HCT116 (cell line): ENCODE measurements at regions not wholly inside any gene's neighbourhood (a gene's known extent, or its start where the extent isn't known, plus 50 kb on each side); places are given as distances from the start of the nearest gene placed in this dataset.

Experiments
- ATAC-seq: fragments of 200-7000 bp; cut with Tn5 transposase; 2 replicates; pipeline ENCODE4 v1.9.1; 2020; ENCODE audit warnings: mild to moderate bottlenecking, moderate library complexity
- BruUV-seq: library from RNA; stranded (reverse); fragments of 400-500 nt; replicated peaks from 2 replicates; lab custom pipeline; 2021; lab: Mats Ljungman, UMichigan
- CTCF ChIA-PET: fragments of 300-600 bp; sonication (Branson Sonifier 250); formaldehyde crosslinking; loops from one replicate; lab custom pipeline; 2021; ENCODE audit warnings: antibody characterized with exemption; lab: Charles Lee
- POLR2A ChIA-PET: fragments of 300-600, 350-600 bp; sonication (Branson Sonifier 250); formaldehyde crosslinking; loops from one replicate; lab custom pipeline; 2021; ENCODE audit warnings: antibody characterized with exemption; lab: Charles Lee
- RAD21 ChIA-PET, 2 experiments: fragments of 300-600 bp; sonication (Branson Sonifier 250); formaldehyde crosslinking; loops; one replicate each; lab custom pipeline; 2023; ENCODE audit warnings: low total read pairs in 2 of 2; ENCODE audit not compliant: uncharacterized antibody in 2 of 2, unreplicated experiment in 2 of 2, low non-redundant PET in 1 of 2; lab: Charles Lee
- DNase-seq: peaks from one replicate; pipeline ENCODE4 v3.0.0-alpha.2; 2010; ENCODE audit warnings: low read depth, low spot score
- H2AFZ ChIP-seq: fragments of 200-600 bp; shearing (Covaris generic), sonication (generic); 2 replicates; pipeline ENCODE4 v1.6.1; 2017; ENCODE audit warnings: low read depth, mixed run types, mixed read lengths, antibody characterized with exemption, low read length; ENCODE audit not compliant: poor library complexity, severe bottlenecking
- H3K27ac ChIP-seq: 2 replicates; pipeline ENCODE4 v1.5.1; 2012; ENCODE audit warnings: low read depth, low read length
- H3K27me3 ChIP-seq: fragments of 200-600 bp; sonication (generic); 2 replicates; pipeline ENCODE4 v1.6.1; 2016; ENCODE audit warnings: mixed run types, low read length, mixed read lengths; ENCODE audit not compliant: insufficient read depth
- H3K36me3 ChIP-seq, 2 experiments: fragments of 200-500 bp in 1 of 2; fragments of 200-600 bp in 1 of 2; sonication (Bioruptor generic) in 1 of 2; sonication (generic) in 1 of 2; 2 replicates each; pipeline versions ENCODE4 v1.5.1 to v1.6.1; 2014 to 2016; ENCODE audit warnings: low read length in 2 of 2, inconsistent platforms in 1 of 2, mixed read lengths in 1 of 2, mixed run types in 1 of 2; ENCODE audit not compliant: insufficient read depth in 2 of 2, control insufficient read depth in 1 of 2
- H3K4me1 ChIP-seq, 2 experiments: fragments of 200-600 bp in 1 of 2; sonication (generic) in 1 of 2; 2 replicates each; pipeline versions ENCODE4 v1.5.1 to v1.6.1; 2012 to 2017; ENCODE audit warnings: low read length in 2 of 2, inconsistent platforms in 1 of 2, mild to moderate bottlenecking in 1 of 2, mixed read lengths in 1 of 2, mixed run types in 1 of 2, moderate library complexity in 1 of 2; ENCODE audit not compliant: insufficient read depth in 2 of 2, control insufficient read depth in 1 of 2
- H3K4me2 ChIP-seq: fragments of 200-600 bp; sonication (generic); 2 replicates; pipeline ENCODE4 v1.6.1; 2017; ENCODE audit warnings: mixed run types, low read length, mixed read lengths
- H3K4me3 ChIP-seq, 2 experiments: fragments of 200-600 bp in 1 of 2; sonication (generic) in 1 of 2; replicated peaks in 1 of 2; 2 replicates each; pipeline ENCODE4 v1.5.1; 2011 to 2016; ENCODE audit warnings: low read length in 2 of 2, control low read depth in 1 of 2, low read depth in 1 of 2, mild to moderate bottlenecking in 1 of 2, mixed read lengths in 1 of 2, mixed run types in 1 of 2
- H3K79me2 ChIP-seq: fragments of 200-600 bp; sonication (generic); 2 replicates; pipeline ENCODE4 v1.6.1; 2017; ENCODE audit warnings: mild to moderate bottlenecking, mixed run types, low read length, moderate library complexity, mixed read lengths; ENCODE audit not compliant: insufficient read depth
- H3K9ac ChIP-seq: fragments of 200-600 bp; sonication (generic); 2 replicates; pipeline ENCODE4 v1.6.1; 2016; ENCODE audit warnings: low read length, mixed read lengths
- H3K9me2 ChIP-seq: fragments of 200-600 bp; sonication (generic), shearing (Covaris generic); 2 replicates; pipeline ENCODE4 v1.6.1; 2017; ENCODE audit warnings: mixed run types, mild to moderate bottlenecking, moderate library complexity; ENCODE audit not compliant: insufficient read depth
- H3K9me3 ChIP-seq, 2 experiments: fragments of 200-500 bp in 1 of 2; fragments of 200-600 bp in 1 of 2; sonication (Bioruptor generic) in 1 of 2; sonication (generic) in 1 of 2; 2 replicates each; pipeline ENCODE4 v1.6.1; 2014 to 2017; ENCODE audit warnings: low read length in 2 of 2, mixed read lengths in 2 of 2, inconsistent platforms in 1 of 2, low read depth in 1 of 2, mild to moderate bottlenecking in 1 of 2, mixed run types in 1 of 2, moderate library complexity in 1 of 2; ENCODE audit not compliant: control insufficient read depth in 1 of 2, insufficient read depth in 1 of 2
- H4K20me1 ChIP-seq: fragments of 200-600 bp; sonication (generic), shearing (Covaris generic); 2 replicates; pipeline ENCODE4 v1.6.1; 2017; ENCODE audit warnings: mixed run types, mild to moderate bottlenecking, moderate library complexity; ENCODE audit not compliant: insufficient read depth
- ATF3 ChIP-seq: IDR thresholded peaks from 2 replicates; pipeline ENCODE4 v1.6.1; 2012
- CTCF ChIP-seq, 3 experiments: fragments of 200-600 bp in 1 of 3; sonication (generic) in 1 of 3; IDR thresholded peaks in 2 of 3; conservative IDR thresholded peaks in 1 of 3; 2 replicates each; pipeline ENCODE4 v1.5.1; 2012 to 2017; ENCODE audit warnings: low read depth in 2 of 3, low read length in 2 of 3, antibody characterized with exemption in 1 of 3, borderline replicate concordance in 1 of 3, control low read depth in 1 of 3, mild to moderate bottlenecking in 1 of 3, mixed read lengths in 1 of 3, mixed run types in 1 of 3, moderate library complexity in 1 of 3; ENCODE audit not compliant: insufficient read depth in 1 of 3
- ELF1 ChIP-seq: IDR thresholded peaks from 2 replicates; pipeline ENCODE4 v1.6.1; 2012; ENCODE audit warnings: low read depth, borderline replicate concordance
- EZH2 ChIP-seq: fragments of 200-600 bp; sonication (generic); IDR thresholded peaks from 2 replicates; pipeline ENCODE4 v1.6.1; 2017; ENCODE audit warnings: antibody characterized with exemption, mixed run types
- EZH2phosphoT487 ChIP-seq: fragments of 200-600 bp; IDR thresholded peaks from 2 replicates; pipeline ENCODE4 v1.6.1; 2018; ENCODE audit warnings: antibody characterized with exemption, borderline replicate concordance
- FOSL1 ChIP-seq: IDR thresholded peaks from 2 replicates; pipeline ENCODE4 v1.6.1; 2012; ENCODE audit warnings: low read depth
- JUND ChIP-seq: IDR thresholded peaks from 2 replicates; pipeline ENCODE4 v1.6.1; 2012
- MAX ChIP-seq: IDR thresholded peaks from 2 replicates; pipeline ENCODE4 v1.6.1; 2012
- POLR2A ChIP-seq: IDR thresholded peaks from 2 replicates; pipeline ENCODE4 v1.7.0; 2011; ENCODE audit warnings: borderline replicate concordance; ENCODE audit not compliant: insufficient read depth, insufficient read length; ENCODE audit errors: extremely low read depth
- POLR2AphosphoS5 ChIP-seq: IDR thresholded peaks from 2 replicates; pipeline ENCODE4 v1.6.1; 2011; ENCODE audit warnings: mild to moderate bottlenecking, low read depth, low read length, moderate library complexity
- RAD21 ChIP-seq: IDR thresholded peaks from 2 replicates; pipeline ENCODE4 v1.6.1; 2012; ENCODE audit warnings: low read depth, mild to moderate bottlenecking
- REST ChIP-seq: IDR thresholded peaks from 2 replicates; pipeline ENCODE4 v1.6.1; 2012; ENCODE audit warnings: low read depth
- SP1 ChIP-seq: IDR thresholded peaks from 2 replicates; pipeline ENCODE4 v1.6.1; 2012; ENCODE audit warnings: low read depth
- SRF ChIP-seq: IDR thresholded peaks from 2 replicates; pipeline ENCODE4 v1.6.1; 2012; ENCODE audit warnings: low read depth
- TCF7L2 ChIP-seq: IDR thresholded peaks from 2 replicates; pipeline ENCODE4 v1.7.0; 2011; ENCODE audit warnings: borderline replicate concordance, inconsistent platforms; ENCODE audit not compliant: insufficient read depth, insufficient read length; ENCODE audit errors: extremely low read depth
- YY1 ChIP-seq: IDR thresholded peaks from 2 replicates; pipeline ENCODE4 v1.6.1; 2011; ENCODE audit warnings: low read length, low read depth, moderate library complexity, mild to moderate bottlenecking; ENCODE audit not compliant: insufficient replicate concordance; ENCODE audit errors: extremely low read depth
- ZBTB33 ChIP-seq: IDR thresholded peaks from 2 replicates; pipeline ENCODE4 v1.6.1; 2011; ENCODE audit warnings: mild to moderate bottlenecking, low read length, moderate library complexity; ENCODE audit not compliant: insufficient replicate concordance; ENCODE audit errors: extremely low read depth
- ZFX ChIP-seq: fragments of 450-650 bp; IDR thresholded peaks from 2 replicates; pipeline ENCODE4 v1.6.1; 2017
- ZNF274 ChIP-seq: fragments of 200-500 bp; sonication (Bioruptor generic); IDR thresholded peaks from 2 replicates; pipeline ENCODE4 v1.6.1; 2014; ENCODE audit warnings: mild to moderate bottlenecking, low read depth, low read length, inconsistent platforms
- intact Hi-C: fragments of 100-400 bp; cut with micrococcal nuclease; formaldehyde crosslinking; loops from 2 replicates; pipeline ENCODE4 v1.10.0; 2022

- Histone ChIP-seq H2AFZ (no peak overlapping the region), H3K27me3 (peaks cover 81% of the 10 kb centered on the region), H4K20me1 (no peaks in the 10 kb centered on the region), H3K27ac (no peak overlapping the region), H3K9me3 (no peaks in the 10 kb centered on the region), H3K79me2 (no peaks in the 10 kb centered on the region), H3K4me1 (no peaks in the 10 kb centered on the region), H3K36me3 (no peaks in the 10 kb centered on the region), H3K4me3 (no peak overlapping the region), H3K4me2 (no peak overlapping the region), H3K9ac (no peak overlapping the region), H3K9me2 (no peaks in the 10 kb centered on the region)
- CTCF ChIA-PET, result no interaction called here
- POLR2A ChIA-PET, result no interaction called here
- BruUV-seq, result no TSS peak
- no peak for TF ChIP-seq POLR2A
- TF ChIP-seq SRF, result no peak
- no peak for TF ChIP-seq EZH2phosphoT487
- no peak for TF ChIP-seq ELF1
- TF ChIP-seq ZNF274, result no peak
- no peak for TF ChIP-seq RAD21
- no peak for TF ChIP-seq JUND
- no peak for TF ChIP-seq TCF7L2
- no peak for TF ChIP-seq FOSL1
- TF ChIP-seq EZH2, result no peak
- TF ChIP-seq REST, result no peak
- TF ChIP-seq ATF3, result no peak
- TF ChIP-seq SP1, result no peak
- no peak for TF ChIP-seq ZBTB33
- no peak for TF ChIP-seq YY1
- no peak for TF ChIP-seq CTCF (IDR thresholded peaks at IDR 0.05 in 2 of 3, conservative IDR thresholded peaks at IDR 0.05 in 1 of 3; ENCODE audit: borderline replicate concordance in 1 of 3, insufficient read depth in 1 of 3, low read depth in 2 of 3, low read length in 2 of 3)
- no peak for TF ChIP-seq MAX
- TF ChIP-seq ZFX, result no peak
- no peak for TF ChIP-seq POLR2AphosphoS5
- DNase-seq (no peak), ATAC-seq (no peak)
- intact Hi-C loops, result no loop called here
- RAD21 ChIA-PET, result no interaction called here
Observed at GRCh38 chr17:5975661-5976060, 94.5 kb upstream of the WSCD1 start.
